ENCODE measurements at regions not wholly inside any gene's neighbourhood (a gene's known extent, or its start where the extent isn't known, plus 50 kb on each side); places are given as distances from the start of the nearest gene placed in this dataset.

DNA sequence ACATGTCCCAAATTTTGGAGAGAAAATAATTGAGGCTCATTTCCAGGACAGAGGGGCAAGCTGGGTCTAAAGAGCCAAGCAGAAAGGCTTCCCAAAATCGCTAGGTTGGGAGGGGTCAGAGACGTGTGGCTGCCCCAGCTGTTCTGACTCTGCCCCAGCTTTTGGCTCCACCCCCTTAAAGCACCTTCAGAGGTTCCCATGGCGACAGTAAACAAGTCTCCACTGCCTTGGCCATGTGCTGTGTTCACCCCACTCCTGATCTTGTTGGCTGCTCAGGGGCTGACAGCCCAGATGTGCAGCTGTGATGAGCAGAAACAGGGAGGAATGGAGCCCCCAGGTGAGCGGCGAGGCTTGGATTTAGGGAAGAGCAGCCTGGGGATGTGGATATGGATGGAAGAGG is 72.8 kb upstream of the SPTLC3 start:
- H3K79me2 ChIP-seq (ENCODE audit: insufficient read depth, low read length), result no peaks in the 10 kb centered on the region
- H3K4me1 ChIP-seq (ENCODE audit: insufficient read depth, low read length), result no peaks in the 10 kb centered on the region
- H3K23me2 ChIP-seq (ENCODE audit: insufficient read length, low read depth, low read length, poor library complexity, severe bottlenecking), result no peaks in the 10 kb centered on the region
- WGBS (ENCODE audit: extremely low coverage, insufficient read length, low lambda C conversion rate), result no CpG with 5 or more reads among the region's 5 CpGs
- H2BK120ac ChIP-seq (ENCODE audit: low read depth, low read length, poor library complexity, severe bottlenecking), result no peak overlapping the region
- H2BK15ac ChIP-seq (ENCODE audit: low read depth, low read length), result no peak overlapping the region
- no peak overlapping the region for H3K27ac ChIP-seq (ENCODE audit: insufficient read length, low read depth, low read length)
- no peak overlapping the region for H3K4ac ChIP-seq (ENCODE audit: low read depth, low read length)
- H2BK20ac ChIP-seq (ENCODE audit: low read depth, low read length, poor library complexity, severe bottlenecking), result no peak overlapping the region
- H2BK5ac ChIP-seq (ENCODE audit: insufficient read length, low read length), result no peak overlapping the region
- no peaks in the 10 kb centered on the region for H3K9me3 ChIP-seq (ENCODE audit: control insufficient read depth, low read depth, low read length)
- no peaks in the 10 kb centered on the region for H4K20me1 ChIP-seq (ENCODE audit: control insufficient read depth, insufficient read depth, insufficient read length)
- H2AK5ac ChIP-seq (ENCODE audit: insufficient read length, low read length), result no peak overlapping the region
- no peaks in the 10 kb centered on the region; a peak in 1 of 5 replicates for H3K9me3 Mint-ChIP-seq
- peak overlapping the region; percentile 78 for H3K18ac ChIP-seq (ENCODE audit: insufficient read length, low read depth, low read length)
- no peak overlapping the region for H3T11ph ChIP-seq (ENCODE audit: low read length)
- peak; percentile 52 for DNase-seq
- no peaks in the 10 kb centered on the region for H3K36me3 Mint-ChIP-seq (ENCODE audit: insufficient read depth in 1 of 3, low read depth in 3 of 3)
- H3K23ac ChIP-seq (ENCODE audit: insufficient read length, low read depth, low read length), result no peak overlapping the region
- H3K27me3 ChIP-seq (ENCODE audit: insufficient read depth, low read length), result no peaks in the 10 kb centered on the region
- no peak overlapping the region for H3K56ac ChIP-seq (ENCODE audit: insufficient read length, low read depth, low read length)
- H4K8ac ChIP-seq (replicated peaks; ENCODE audit: insufficient read length, low read depth, low read length), result no peak overlapping the region
- H3K27me3 Mint-ChIP-seq (ENCODE audit: low read depth), result no peaks in the 10 kb centered on the region
- H3K4me1 Mint-ChIP-seq, result 0 out of 4 replicates have a peak, but pooled peaks cover 0 to 7% of the 10 kb centered on the region in 2 experiments
- H3K14ac ChIP-seq (ENCODE audit: insufficient read depth, low read length), result no peak overlapping the region
- H4K5ac ChIP-seq (ENCODE audit: insufficient read length, low read depth, low read length), result no peak overlapping the region
- no peak overlapping the region for H4K91ac ChIP-seq (ENCODE audit: insufficient read length, low read depth, low read length)
- no peak overlapping the region for H2BK12ac ChIP-seq (ENCODE audit: insufficient read length, low read depth, low read length)
- H3K9ac ChIP-seq (ENCODE audit: extremely low read depth, insufficient read length, low read length), result no peak overlapping the region
- H3K4me3 Mint-ChIP-seq, result no peak overlapping the region
- H2AFZ ChIP-seq (ENCODE audit: low read length), result no peak overlapping the region
- no peak overlapping the region for H3K4me2 ChIP-seq (ENCODE audit: insufficient read depth, insufficient read length, low read length)
- no peaks in the 10 kb centered on the region for H3K79me1 ChIP-seq (ENCODE audit: insufficient read depth, low read depth, low read length, poor library complexity, severe bottlenecking)
- TF ChIP-seq, protein P1, sequence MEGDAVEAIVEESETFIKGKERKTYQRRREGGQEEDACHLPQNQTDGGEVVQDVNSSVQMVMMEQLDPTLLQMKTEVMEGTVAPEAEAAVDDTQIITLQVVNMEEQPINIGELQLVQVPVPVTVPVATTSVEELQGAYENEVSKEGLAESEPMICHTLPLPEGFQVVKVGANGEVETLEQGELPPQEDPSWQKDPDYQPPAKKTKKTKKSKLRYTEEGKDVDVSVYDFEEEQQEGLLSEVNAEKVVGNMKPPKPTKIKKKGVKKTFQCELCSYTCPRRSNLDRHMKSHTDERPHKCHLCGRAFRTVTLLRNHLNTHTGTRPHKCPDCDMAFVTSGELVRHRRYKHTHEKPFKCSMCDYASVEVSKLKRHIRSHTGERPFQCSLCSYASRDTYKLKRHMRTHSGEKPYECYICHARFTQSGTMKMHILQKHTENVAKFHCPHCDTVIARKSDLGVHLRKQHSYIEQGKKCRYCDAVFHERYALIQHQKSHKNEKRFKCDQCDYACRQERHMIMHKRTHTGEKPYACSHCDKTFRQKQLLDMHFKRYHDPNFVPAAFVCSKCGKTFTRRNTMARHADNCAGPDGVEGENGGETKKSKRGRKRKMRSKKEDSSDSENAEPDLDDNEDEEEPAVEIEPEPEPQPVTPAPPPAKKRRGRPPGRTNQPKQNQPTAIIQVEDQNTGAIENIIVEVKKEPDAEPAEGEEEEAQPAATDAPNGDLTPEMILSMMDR (conservative IDR thresholded peaks at IDR 0.05), result no peak
- peak overlapping the region in 1 of 3 experiments; percentile 90; a peak in 1 of 7 replicates for H3K27ac Mint-ChIP-seq
